ENCODE measurements at regions not wholly inside any gene's neighbourhood (a gene's known extent, or its start where the extent isn't known, plus 50 kb on each side); places are given as distances from the start of the nearest gene placed in this dataset.
"Not testable (repeated sequence)": the region's sequence is repeated elsewhere in the genome, so short reads cannot be mapped to it uniquely, and the experiment has no call there.

DNA sequence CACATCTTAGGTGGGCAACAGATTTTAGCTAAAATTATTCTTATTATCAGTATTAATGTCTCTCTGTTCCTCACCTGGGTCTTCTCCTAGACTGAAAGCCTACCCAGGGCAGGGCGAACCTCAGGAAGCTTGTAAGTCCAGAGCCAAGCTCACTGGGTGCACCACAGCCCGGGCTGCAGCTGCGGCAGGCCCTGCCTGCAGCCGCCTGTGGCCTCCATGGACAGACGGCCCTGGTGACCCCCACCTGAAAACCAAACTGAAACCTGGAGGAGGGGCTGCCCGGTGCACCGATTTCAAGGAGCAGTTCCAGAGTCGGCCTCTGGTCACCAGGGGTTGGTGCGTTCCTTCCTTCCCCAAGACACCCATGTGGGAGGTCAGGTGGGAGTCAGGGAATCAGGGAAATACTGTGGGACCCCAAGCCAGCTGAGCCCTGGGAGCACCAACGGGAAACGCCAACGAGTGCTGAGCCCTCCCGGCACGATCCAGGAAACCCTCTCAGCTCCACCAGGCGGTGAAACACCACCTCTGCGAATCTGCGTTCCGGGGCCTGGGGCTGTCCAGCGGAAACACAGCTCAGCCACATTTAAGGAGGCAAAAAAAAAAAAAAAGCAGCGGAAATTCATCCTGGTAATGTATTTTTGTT lies 68.6 kb upstream of the PPP1R26 start:
- H3K4me3 Mint-ChIP-seq: no peak overlapping the region
- ATAC-seq (ENCODE audit: low read depth) (no peak), DNase-seq (no peak)
- H3K27me3 Mint-ChIP-seq: no peaks in the 10 kb centered on the region
- no peaks in the 10 kb centered on the region for H3K9me3 Mint-ChIP-seq
- H3K36me3 Mint-ChIP-seq: no peaks in the 10 kb centered on the region
- H3K4me1 Mint-ChIP-seq: no peaks in the 10 kb centered on the region
- H3K27ac Mint-ChIP-seq: no peak overlapping the region
- POLR2A ChIA-PET: no interaction called here

DNA sequence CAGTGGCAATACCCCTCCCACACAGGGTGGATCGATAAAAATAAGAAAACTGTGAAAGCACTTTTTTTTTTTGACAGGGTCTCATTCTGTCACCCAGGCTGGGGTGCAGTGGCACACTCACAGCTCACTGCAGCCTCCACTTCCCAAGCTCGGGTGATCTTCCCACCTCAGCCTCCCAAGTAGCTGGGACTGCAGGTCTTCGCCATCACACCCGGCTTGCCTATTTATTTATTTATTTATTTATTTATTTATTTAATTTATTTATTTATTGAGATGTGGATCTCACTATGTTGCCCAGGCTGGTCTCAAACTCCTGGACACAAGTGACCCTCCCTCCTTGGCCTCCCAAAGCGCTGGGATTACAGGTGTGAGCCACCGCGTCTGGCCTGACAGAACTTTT lies 68.0 kb upstream of the PPP1R26 start:
- H3K4me3 Mint-ChIP-seq; H3K4me1 Mint-ChIP-seq; DNase-seq; ATAC-seq (ENCODE audit: low read depth); H3K27me3 Mint-ChIP-seq; H3K9me3 Mint-ChIP-seq; POLR2A ChIA-PET; H3K36me3 Mint-ChIP-seq; H3K27ac Mint-ChIP-seq: not testable (repeated sequence)

DNA sequence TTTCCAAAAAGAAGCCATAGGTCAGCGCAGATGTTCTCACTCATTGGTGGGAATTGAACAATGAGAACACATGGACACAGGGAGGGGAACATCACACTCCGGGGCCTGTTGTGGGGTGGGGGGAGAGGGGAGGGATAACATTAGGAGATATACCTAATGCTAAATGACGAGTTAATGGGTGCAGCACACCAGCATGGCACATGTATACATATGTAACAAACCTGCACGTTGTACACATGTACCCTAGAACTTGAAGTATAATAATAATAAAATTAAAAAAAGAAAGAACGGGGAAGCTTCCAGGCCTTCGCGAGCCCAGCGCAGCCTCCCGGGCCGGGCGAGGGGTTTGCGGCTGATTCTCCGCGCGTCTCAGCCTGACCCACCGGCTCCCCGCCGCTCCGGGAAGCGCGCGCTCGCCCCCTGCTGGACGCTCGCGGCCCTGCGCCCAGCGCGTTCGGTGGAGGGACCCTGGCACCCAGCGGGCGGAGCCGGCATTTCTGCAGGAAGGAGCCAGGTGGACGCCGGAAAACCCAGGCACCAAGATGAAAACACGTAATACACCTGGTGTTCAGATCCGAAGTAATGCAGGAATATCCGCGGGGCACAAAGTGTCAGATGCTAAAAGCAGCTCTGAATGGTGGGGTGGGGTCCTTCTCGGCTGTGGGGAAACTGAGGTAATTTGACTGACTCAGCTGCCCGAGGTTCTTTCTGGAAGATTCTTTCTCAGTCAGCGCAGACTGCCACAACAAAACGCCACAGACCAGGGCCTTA lies 67.1 kb upstream of the PPP1R26 start:
- H3K36me3 Mint-ChIP-seq, H3K27me3 Mint-ChIP-seq, H3K4me1 Mint-ChIP-seq, H3K4me3 Mint-ChIP-seq, POLR2A ChIA-PET, H3K9me3 Mint-ChIP-seq, H3K27ac Mint-ChIP-seq: not testable (repeated sequence)
- DNase-seq: peak; percentile 87
- ATAC-seq (ENCODE audit: low read depth): peak; percentile 81

DNA sequence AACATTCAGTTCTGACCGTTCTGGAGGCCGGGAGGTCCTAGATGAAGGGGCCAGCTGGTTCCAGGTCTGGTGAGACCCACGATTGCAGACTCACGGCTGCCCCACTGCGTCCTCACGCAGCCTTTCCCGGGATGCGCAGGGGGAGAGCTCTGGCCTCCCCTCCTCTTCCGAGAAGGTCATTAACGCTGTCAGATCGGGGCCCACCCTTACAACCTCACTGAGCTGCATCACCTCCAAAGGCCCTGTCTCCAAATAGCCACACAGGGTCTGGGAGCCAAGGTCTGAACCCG lies 66.6 kb upstream of the PPP1R26 start:
- no peaks in the 10 kb centered on the region for H3K27me3 Mint-ChIP-seq
- no peak for ATAC-seq (ENCODE audit: low read depth)

DNA sequence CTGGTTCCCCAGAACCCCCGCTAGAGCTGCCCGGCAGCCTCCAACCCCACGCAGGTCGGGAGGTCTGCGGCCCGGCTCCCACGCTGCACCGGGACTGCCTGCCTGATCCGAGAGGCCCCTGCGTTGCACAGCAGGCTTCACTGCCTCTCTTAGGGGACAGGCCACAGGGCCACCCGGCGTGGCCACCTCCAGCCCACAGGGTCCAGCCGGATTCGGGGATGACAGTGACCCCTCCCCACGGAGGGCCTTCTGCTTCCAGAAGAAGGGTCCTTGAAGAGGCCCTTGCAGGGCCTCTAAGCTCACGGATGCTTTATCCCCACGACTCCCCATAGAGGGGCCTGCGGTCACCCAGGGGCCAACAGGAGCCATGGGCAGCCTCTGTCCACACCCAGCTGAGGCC lies 66.1 kb upstream of the PPP1R26 start:
- ATAC-seq (ENCODE audit: low read depth) (no peak), DNase-seq (no peak)
- Mint-ChIP-seq H3K4me3 (no peak overlapping the region), H3K27me3 (no peaks in the 10 kb centered on the region), H3K9me3 (no peaks in the 10 kb centered on the region), H3K36me3 (no peaks in the 10 kb centered on the region), H3K27ac (no peak overlapping the region), H3K4me1 (no peaks in the 10 kb centered on the region)
- POLR2A ChIA-PET: no interaction called here

More for the DNA sequence above, 66.6 kb upstream of the PPP1R26 start:
- Mint-ChIP-seq H3K4me1 (no peaks in the 10 kb centered on the region), H3K4me3 (no peak overlapping the region), H3K9me3 (no peaks in the 10 kb centered on the region), H3K27ac (no peak overlapping the region), H3K36me3 (no peaks in the 10 kb centered on the region)
- no peak for DNase-seq
- POLR2A ChIA-PET: no interaction called here

DNA sequence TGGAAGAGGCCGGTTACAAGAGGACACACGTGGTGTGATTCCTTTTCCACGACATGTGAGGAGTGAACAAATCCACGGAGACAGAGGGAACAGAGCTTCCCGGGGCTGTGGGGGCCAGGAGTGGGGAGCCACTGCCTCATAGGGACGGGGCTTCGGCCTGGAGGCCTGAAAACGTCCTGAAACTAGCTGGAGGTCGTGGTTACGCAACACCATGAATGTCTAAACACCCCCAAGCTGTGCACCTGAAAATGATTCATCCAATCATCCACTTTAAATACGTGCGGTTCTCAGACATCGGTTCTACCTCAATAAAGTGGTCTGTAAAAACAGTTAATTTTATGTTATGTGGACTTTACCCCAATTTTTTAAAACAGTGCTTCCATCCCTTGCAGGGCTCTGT lies 65.3 kb upstream of the PPP1R26 start:
- Mint-ChIP-seq H3K9me3 (no peaks in the 10 kb centered on the region), H3K36me3 (no peaks in the 10 kb centered on the region), H3K27ac (no peak overlapping the region), H3K4me3 (no peak overlapping the region), H3K4me1 (no peaks in the 10 kb centered on the region), H3K27me3 (no peaks in the 10 kb centered on the region)
- DNase-seq: no peak
- POLR2A ChIA-PET: no interaction called here
- ATAC-seq (ENCODE audit: low read depth): no peak

DNA sequence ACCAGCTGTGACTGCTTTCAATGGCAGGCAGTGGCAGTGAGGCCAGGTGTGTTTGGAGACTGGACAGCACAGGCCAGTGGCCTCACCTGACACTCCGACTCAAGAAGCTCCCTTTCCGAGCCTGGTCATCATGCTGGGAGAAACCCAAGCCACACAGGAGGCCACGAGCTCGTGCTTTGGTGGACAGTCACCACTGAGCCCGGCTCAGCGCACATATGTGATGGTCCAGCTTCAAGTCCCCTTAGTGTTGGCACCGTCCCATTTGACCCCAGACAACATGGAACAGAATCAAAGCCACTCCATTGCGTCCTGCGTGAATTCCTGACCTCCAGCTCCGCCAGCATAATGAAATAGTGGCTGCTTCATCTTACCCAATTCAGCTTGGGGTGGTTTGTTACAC lies 64.0 kb upstream of the PPP1R26 start:
- Mint-ChIP-seq H3K4me3 (no peak overlapping the region), H3K27me3 (no peaks in the 10 kb centered on the region), H3K36me3 (no peaks in the 10 kb centered on the region), H3K9me3 (no peaks in the 10 kb centered on the region), H3K4me1 (no peaks in the 10 kb centered on the region), H3K27ac (no peak overlapping the region)
- POLR2A ChIA-PET: no interaction called here
- ATAC-seq (ENCODE audit: low read depth) (no peak), DNase-seq (no peak)

DNA sequence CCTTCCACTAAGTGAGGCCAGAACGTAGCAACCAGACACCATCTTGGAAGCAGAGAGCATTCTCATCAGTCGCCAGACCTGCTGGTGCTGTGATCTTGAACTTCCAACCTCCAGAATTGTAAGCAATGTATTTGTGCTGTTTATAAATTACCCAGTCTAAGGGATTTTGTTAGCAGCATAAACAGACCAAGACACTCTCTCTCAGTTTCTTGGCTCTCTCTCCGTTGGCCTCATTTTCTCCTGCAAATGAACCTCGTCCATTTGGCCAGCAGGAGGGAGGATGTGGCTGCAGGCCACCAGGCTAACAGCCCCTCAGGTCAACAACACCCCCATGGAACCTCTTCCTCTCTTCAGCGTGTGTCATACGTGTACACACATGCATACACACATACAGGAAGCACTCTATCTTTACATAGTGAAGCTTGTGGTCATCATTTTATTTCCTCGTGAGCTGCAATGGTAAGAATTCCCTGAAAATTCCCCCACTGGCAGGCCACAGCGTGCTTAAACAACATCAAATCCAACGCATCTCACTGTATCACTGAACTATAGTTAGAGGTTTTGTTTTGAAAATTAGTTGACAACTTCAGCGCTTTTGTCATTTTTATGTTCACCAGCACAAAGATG lies 62.8 kb upstream of the PPP1R26 start:
- DNase-seq (no peak), ATAC-seq (ENCODE audit: low read depth) (no peak)
- Mint-ChIP-seq H3K27me3 (no peaks in the 10 kb centered on the region), H3K36me3 (no peaks in the 10 kb centered on the region), H3K9me3 (no peaks in the 10 kb centered on the region), H3K4me3 (no peak overlapping the region), H3K27ac (no peak overlapping the region), H3K4me1 (no peaks in the 10 kb centered on the region)
- POLR2A ChIA-PET: no interaction called here

DNA sequence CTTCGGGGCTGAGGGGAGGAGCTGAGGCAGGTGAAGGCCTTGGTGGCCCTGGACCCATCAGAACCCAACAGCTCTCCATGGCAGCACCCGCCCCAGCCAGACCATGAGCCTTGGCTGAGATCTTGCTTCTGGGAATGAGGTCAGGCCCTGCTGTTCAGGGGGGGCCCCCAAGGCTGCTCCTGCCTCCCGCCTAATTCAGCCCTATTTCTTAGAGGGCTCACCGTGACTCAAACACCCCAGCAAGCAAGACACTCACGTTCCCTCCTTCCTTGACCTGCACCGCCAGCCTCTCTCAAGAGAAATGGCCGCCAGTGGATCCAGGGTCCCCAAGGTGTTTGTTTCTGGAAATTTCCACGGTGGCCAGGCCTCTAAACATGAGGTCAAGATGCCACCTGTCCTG lies 61.4 kb upstream of the PPP1R26 start:
- Mint-ChIP-seq H3K27me3 (no peaks in the 10 kb centered on the region), H3K9me3 (no peaks in the 10 kb centered on the region), H3K4me3 (no peak overlapping the region), H3K27ac (no peak overlapping the region), H3K36me3 (no peaks in the 10 kb centered on the region), H3K4me1 (no peaks in the 10 kb centered on the region)
- DNase-seq: no peak
- POLR2A ChIA-PET: interaction anchor here (0.7 kb wide), 1 partner anchor 1731 kb away, joined by 3 read pairs; no protein-coding TSS in a partner anchor
- no peak for ATAC-seq (ENCODE audit: low read depth)

DNA sequence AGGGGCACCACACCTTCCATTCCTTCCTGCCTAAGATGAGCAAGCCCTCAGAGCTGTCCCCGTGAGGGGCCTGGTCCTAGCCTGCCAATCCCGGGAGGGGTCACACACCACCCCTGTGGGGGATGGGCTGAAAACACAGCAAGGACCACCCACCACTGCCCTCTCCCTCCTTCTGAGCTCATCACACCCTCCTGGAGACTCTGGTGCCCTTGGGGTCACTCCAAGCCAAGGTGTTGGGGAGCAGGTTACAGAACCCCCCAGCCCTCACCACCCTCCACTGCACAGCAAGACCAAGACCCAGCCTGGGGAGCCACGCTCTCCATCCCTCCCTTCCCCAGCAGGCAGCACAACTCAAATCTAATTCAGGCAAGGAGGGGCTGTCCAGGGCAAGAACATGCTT lies 60.5 kb upstream of the PPP1R26 start:
- peaks cover 5% of the 10 kb centered on the region for H3K9me3 Mint-ChIP-seq

DNA sequence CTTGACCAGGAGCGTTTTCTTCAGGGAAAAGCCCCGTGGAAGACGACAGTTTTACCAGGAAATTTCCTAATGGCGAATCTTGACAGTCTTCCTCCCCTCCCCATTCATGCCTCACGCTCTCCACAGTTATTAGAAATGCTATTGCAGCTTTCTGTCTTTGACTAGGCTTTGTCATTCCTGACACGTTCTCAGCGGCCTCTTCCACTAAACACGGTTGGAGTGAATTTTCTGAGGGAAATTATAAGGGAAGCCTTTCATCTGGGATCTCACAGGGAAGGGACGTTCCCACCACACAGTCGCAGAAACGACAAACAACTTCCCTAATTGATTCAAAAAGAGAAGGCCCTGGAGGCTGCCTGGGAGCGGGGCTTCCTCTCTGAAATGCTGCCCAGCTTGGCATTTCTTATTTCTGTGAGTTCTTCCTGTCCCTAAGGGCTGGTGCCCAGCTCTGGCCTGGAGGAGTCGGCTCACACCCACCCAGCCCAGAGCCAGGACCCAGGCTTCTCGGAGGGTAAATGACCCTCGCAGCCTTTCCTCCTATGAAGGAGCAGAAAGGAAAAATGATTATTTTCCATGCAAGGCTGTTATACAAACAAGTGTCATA lies 57.1 kb upstream of the PPP1R26 start:
- no peaks in the 10 kb centered on the region for H3K4me1 Mint-ChIP-seq
- POLR2A ChIA-PET: no interaction called here
- H3K4me3 Mint-ChIP-seq: no peak overlapping the region
- DNase-seq: no peak
- H3K27me3 Mint-ChIP-seq: no peaks in the 10 kb centered on the region
- no peak for ATAC-seq (ENCODE audit: low read depth)
- no peak overlapping the region for H3K27ac Mint-ChIP-seq
- H3K9me3 Mint-ChIP-seq: peaks cover 6% of the 10 kb centered on the region
- no peaks in the 10 kb centered on the region for H3K36me3 Mint-ChIP-seq

More for the DNA sequence above, 60.5 kb upstream of the PPP1R26 start:
- no peaks in the 10 kb centered on the region for H3K4me1 Mint-ChIP-seq
- no peak overlapping the region for H3K4me3 Mint-ChIP-seq
- no peaks in the 10 kb centered on the region for H3K27me3 Mint-ChIP-seq
- no peak overlapping the region for H3K27ac Mint-ChIP-seq
- no peaks in the 10 kb centered on the region for H3K36me3 Mint-ChIP-seq
- DNase-seq: no peak
- POLR2A ChIA-PET: interaction anchor here (0.7 kb wide), 1 partner anchor 1732 kb away, joined by 3 read pairs; no protein-coding TSS in a partner anchor
- no peak for ATAC-seq (ENCODE audit: low read depth)

DNA sequence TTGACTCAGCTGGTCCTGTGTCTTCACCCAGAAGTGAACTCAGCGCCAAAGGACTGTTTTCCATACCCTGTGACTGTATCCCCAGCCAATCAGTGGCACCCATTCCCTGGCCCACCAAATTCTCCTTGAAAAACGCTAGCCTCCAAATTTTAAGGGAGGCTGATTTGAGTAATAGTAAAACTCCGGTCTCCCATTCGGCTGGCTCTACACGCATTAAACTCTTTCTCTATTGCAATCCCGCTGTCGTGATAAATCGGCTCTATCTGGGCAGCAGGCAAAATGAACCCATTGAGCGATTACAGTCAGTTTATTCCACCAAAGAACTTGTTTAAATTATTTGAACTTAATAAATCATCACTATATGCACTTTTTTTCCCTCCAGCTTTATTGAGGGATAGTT lies 55.9 kb upstream of the PPP1R26 start:
- Mint-ChIP-seq H3K36me3 (no peaks in the 10 kb centered on the region), H3K27ac (no peak overlapping the region), H3K27me3 (no peaks in the 10 kb centered on the region), H3K4me3 (no peak overlapping the region), H3K4me1 (no peaks in the 10 kb centered on the region), H3K9me3 (peaks cover 6% of the 10 kb centered on the region)
- POLR2A ChIA-PET: no interaction called here
- ATAC-seq (ENCODE audit: low read depth) (no peak), DNase-seq (no peak)
